Stimulated activated CD8-positive, alpha-beta memory T cell treated with anti-CD3 and anti-CD28 coated beads, Interleukin-4, amount 100 ng/mL, for 48 hours (primary cell): ENCODE measurements at regions not wholly inside any gene's neighbourhood (a gene's known extent, or its start where the extent isn't known, plus 50 kb on each side); places are given as distances from the start of the nearest gene placed in this dataset.

ENCODE experiments used
- DNase-seq: peaks from one replicate; pipeline ENCODE4 v3.0.0-alpha.2; 2020

GRCh38 chr6:98484696-98485095 is 349.7 kb upstream of the POU3F2 start:
- DNase-seq: no peak

- DNase-seq: no peak
Measured at GRCh38 chr6:98485593-98485992, 348.8 kb upstream of the POU3F2 start.

GRCh38 chr6:98486057-98486456 is 348.3 kb upstream of the POU3F2 start:
- no peak for DNase-seq

- no peak for DNase-seq
Measured at GRCh38 chr6:98487612-98488011, 346.8 kb upstream of the POU3F2 start.

- DNase-seq: no peak
Measured at GRCh38 chr6:98498144-98498775, 336.1 kb upstream of the POU3F2 start.

- DNase-seq: no peak
Measured at GRCh38 chr6:98498866-98499265, 335.5 kb upstream of the POU3F2 start.

- DNase-seq: no peak
Measured at GRCh38 chr6:98514073-98514720, 320.2 kb upstream of the POU3F2 start.

GRCh38 chr6:98514796-98515195 is 319.6 kb upstream of the POU3F2 start:
- no peak for DNase-seq

- no peak for DNase-seq
Measured at GRCh38 chr6:98516206-98516605, 318.2 kb upstream of the POU3F2 start.

- DNase-seq: no peak
Measured at GRCh38 chr6:98516866-98517265, 317.5 kb upstream of the POU3F2 start.

- DNase-seq: no peak
Measured at GRCh38 chr6:98525860-98526259, 308.5 kb upstream of the POU3F2 start.

- no peak for DNase-seq
Measured at GRCh38 chr6:98526465-98526864, 307.9 kb upstream of the POU3F2 start.

GRCh38 chr6:98529364-98529763 is 305.0 kb upstream of the POU3F2 start:
- DNase-seq: no peak

GRCh38 chr6:98530732-98531131 is 303.6 kb upstream of the POU3F2 start:
- DNase-seq: no peak

- DNase-seq: no peak
Measured at GRCh38 chr6:98532004-98532403, 302.4 kb upstream of the POU3F2 start.

- DNase-seq: no peak
Measured at GRCh38 chr6:98539741-98540140, 294.6 kb upstream of the POU3F2 start.

- no peak for DNase-seq
Measured at GRCh38 chr6:98546376-98546775, 288.0 kb upstream of the POU3F2 start.

GRCh38 chr6:98547151-98547550 is 287.2 kb upstream of the POU3F2 start:
- no peak for DNase-seq

- DNase-seq: no peak
Measured at GRCh38 chr6:98547634-98548033, 286.7 kb upstream of the POU3F2 start.

GRCh38 chr6:98548301-98548700 is 286.1 kb upstream of the POU3F2 start:
- DNase-seq: no peak

GRCh38 chr6:98560418-98560817 is 274.0 kb upstream of the POU3F2 start:
- no peak for DNase-seq

- DNase-seq: no peak
Measured at GRCh38 chr6:98560841-98561240, 273.5 kb upstream of the POU3F2 start.

GRCh38 chr6:98566126-98566525 is 268.2 kb upstream of the POU3F2 start:
- no peak for DNase-seq

GRCh38 chr6:98572579-98572978 is 261.8 kb upstream of the POU3F2 start:
- no peak for DNase-seq

GRCh38 chr6:98574984-98575383 is 259.4 kb upstream of the POU3F2 start:
- DNase-seq: no peak
